Trophoblast cell (in vitro differentiated cells and primary cell): ENCODE measurements at regions not wholly inside any gene's neighbourhood (a gene's known extent, or its start where the extent isn't known, plus 50 kb on each side); places are given as distances from the start of the nearest gene placed in this dataset.
A peak's percentile ranks its signal among the peaks of the same experiment; 100 is the strongest.

ENCODE experiments used
- DNase-seq, 2 donors: peaks; one replicate each; pipeline ENCODE4 v3.0.0-alpha.2; 2016
- H2AFZ ChIP-seq: 2 replicates; pipeline ENCODE4 v1.6.1; 2013; ENCODE audit warnings: low read length, moderate library complexity, mild to moderate bottlenecking; ENCODE audit not compliant: insufficient read depth, poor library complexity
- H2AK5ac ChIP-seq: 2 replicates; pipeline ENCODE4 v1.6.1; 2013; ENCODE audit warnings: mild to moderate bottlenecking, low read length
- H2BK120ac ChIP-seq: 2 replicates; pipeline ENCODE4 v1.6.1; 2013; ENCODE audit warnings: low read length, mild to moderate bottlenecking, moderate library complexity; ENCODE audit not compliant: insufficient read depth, poor library complexity
- H2BK12ac ChIP-seq: 2 replicates; pipeline ENCODE4 v1.6.1; 2013; ENCODE audit warnings: mild to moderate bottlenecking, low read length, moderate library complexity
- H2BK5ac ChIP-seq: 2 replicates; pipeline ENCODE4 v1.6.1; 2013; ENCODE audit warnings: low read length, low read depth, moderate library complexity, mild to moderate bottlenecking; ENCODE audit not compliant: poor library complexity
- H3K14ac ChIP-seq: 2 replicates; pipeline ENCODE4 v1.6.1; 2013; ENCODE audit warnings: mild to moderate bottlenecking, low read length
- H3K18ac ChIP-seq: 2 replicates; pipeline ENCODE4 v1.6.1; 2013; ENCODE audit warnings: mild to moderate bottlenecking, low read length
- H3K23ac ChIP-seq: 2 replicates; pipeline ENCODE4 v1.6.1; 2013; ENCODE audit warnings: low read length
- H3K27ac ChIP-seq: 2 replicates; pipeline ENCODE4 v1.5.1; 2013; ENCODE audit warnings: low read depth, mild to moderate bottlenecking, inconsistent platforms, low read length, moderate library complexity
- H3K27me3 ChIP-seq: 2 replicates; pipeline ENCODE4 v1.6.1; 2013; ENCODE audit warnings: inconsistent platforms, mild to moderate bottlenecking, low read length, moderate library complexity; ENCODE audit not compliant: insufficient read depth
- H3K36me3 ChIP-seq, 2 experiments: 1 replicate in 1 of 2; 2 replicates in 1 of 2; pipeline ENCODE4 v1.6.1; 2013; ENCODE audit warnings: low read length in 2 of 2, mild to moderate bottlenecking in 2 of 2, moderate library complexity in 1 of 2; ENCODE audit not compliant: insufficient read depth in 2 of 2, control insufficient read depth in 1 of 2
- H3K4ac ChIP-seq: 2 replicates; pipeline ENCODE4 v1.6.1; 2013; ENCODE audit warnings: low read depth, mild to moderate bottlenecking, low read length, moderate library complexity
- H3K4me1 ChIP-seq, 2 experiments: 1 replicate in 1 of 2; 2 replicates in 1 of 2; pipeline ENCODE4 v1.6.1; 2013; ENCODE audit warnings: low read length in 2 of 2, mild to moderate bottlenecking in 2 of 2, moderate library complexity in 1 of 2; ENCODE audit not compliant: insufficient read depth in 2 of 2, control insufficient read depth in 1 of 2
- H3K4me2 ChIP-seq: 2 replicates; pipeline ENCODE4 v1.6.1; 2013; ENCODE audit warnings: inconsistent platforms, mild to moderate bottlenecking, low read length, moderate library complexity
- H3K4me3 ChIP-seq: 2 replicates; pipeline ENCODE4 v1.5.1; 2013; ENCODE audit warnings: mild to moderate bottlenecking, low read depth, low read length, inconsistent platforms
- H3K79me1 ChIP-seq: one replicate; pipeline ENCODE4 v1.6.1; 2013; ENCODE audit warnings: low read length
- H3K79me2 ChIP-seq: 2 replicates; pipeline ENCODE4 v1.6.1; 2013; ENCODE audit warnings: low read length, mild to moderate bottlenecking; ENCODE audit not compliant: control insufficient read depth, insufficient read depth, poor library complexity
- H3K9ac ChIP-seq: 2 replicates; pipeline ENCODE4 v1.6.1; 2013; ENCODE audit warnings: mild to moderate bottlenecking, low read length
- H3K9me3 ChIP-seq: 2 replicates; pipeline ENCODE4 v1.6.1; 2013; ENCODE audit warnings: low read depth, mild to moderate bottlenecking, control low read depth, inconsistent platforms, low read length; ENCODE audit not compliant: insufficient read depth
- H4K12ac ChIP-seq: 2 replicates; pipeline ENCODE4 v1.6.1; 2013; ENCODE audit warnings: low read depth, mild to moderate bottlenecking, low read length, moderate library complexity
- H4K8ac ChIP-seq: 2 replicates; pipeline ENCODE4 v1.6.1; 2013; ENCODE audit warnings: low read depth, mild to moderate bottlenecking, low read length, moderate library complexity
- H4K91ac ChIP-seq: one replicate; pipeline ENCODE4 v1.6.1; 2013; ENCODE audit warnings: low read depth, mild to moderate bottlenecking, low read length, moderate library complexity
- WGBS: extraction: QIAGEN DNeasy Blood & Tissue Kit; methylation state at CpG from one replicate; pipeline ENCODE4 v1.1.7; 2013; ENCODE audit warnings: missing lambda C conversion rate; ENCODE audit not compliant: insufficient read length, insufficient coverage; ENCODE audit errors: extremely low coverage; 5-methylcytosine and 5-hydroxymethylcytosine counted together

GRCh38 chr16:61295311-61295710 lies 740.9 kb downstream of the CDH8 start:
- no peak overlapping the region for H3K4me2 ChIP-seq
- H4K12ac ChIP-seq: no peak overlapping the region
- H3K4me1 ChIP-seq: peaks cover 3% of the 10 kb centered on the region in 2 experiments
- no peak overlapping the region for H2BK12ac ChIP-seq
- H4K8ac ChIP-seq: no peak overlapping the region
- no peaks in the 10 kb centered on the region for H3K79me2 ChIP-seq
- H2BK5ac ChIP-seq: no peak overlapping the region
- no peak overlapping the region for H3K18ac ChIP-seq
- no peak overlapping the region for H4K91ac ChIP-seq
- no peaks in the 10 kb centered on the region for H3K27me3 ChIP-seq
- no peak overlapping the region for H3K9ac ChIP-seq
- DNase-seq: peak; percentile 2 to 31
- no peak overlapping the region for H3K23ac ChIP-seq
- no peaks in the 10 kb centered on the region for H3K79me1 ChIP-seq
- no peaks in the 10 kb centered on the region for H3K9me3 ChIP-seq
- H3K4ac ChIP-seq: no peak overlapping the region
- H3K27ac ChIP-seq: no peak overlapping the region
- H2BK120ac ChIP-seq: no peak overlapping the region
- H2AK5ac ChIP-seq: no peak overlapping the region
- no peak overlapping the region for H3K14ac ChIP-seq
- H3K4me3 ChIP-seq: no peak overlapping the region
- no peak overlapping the region for H2AFZ ChIP-seq
- no peaks in the 10 kb centered on the region for H3K36me3 ChIP-seq

- no peak overlapping the region for H2BK120ac ChIP-seq
These were observed 747.1 kb downstream of the CDH8 start for GRCh38 chr16:61289141-61289540.

GRCh38 chr16:61277849-61278248 lies 758.4 kb downstream of the CDH8 start:
- Histone ChIP-seq H3K79me1 (no peaks in the 10 kb centered on the region), H3K4me1 (no peaks in the 10 kb centered on the region), H3K27ac (no peak overlapping the region), H4K91ac (no peak overlapping the region), H4K8ac (no peak overlapping the region), H3K79me2 (no peaks in the 10 kb centered on the region), H3K9ac (no peak overlapping the region), H3K18ac (no peak overlapping the region), H2AFZ (no peak overlapping the region), H2BK5ac (no peak overlapping the region), H3K9me3 (peaks cover 2% of the 10 kb centered on the region), H4K12ac (no peak overlapping the region), H3K4me3 (no peak overlapping the region), H3K14ac (no peak overlapping the region), H3K27me3 (no peaks in the 10 kb centered on the region), H3K23ac (no peak overlapping the region), H2BK120ac (no peak overlapping the region), H2BK12ac (no peak overlapping the region), H3K4ac (no peak overlapping the region), H3K4me2 (no peak overlapping the region), H3K36me3 (no peaks in the 10 kb centered on the region), H2AK5ac (no peak overlapping the region)
- no peak for DNase-seq
- WGBS: no CpG with 5 or more reads among the region's 2 CpGs

More at GRCh38 chr16:61289141-61289540, 747.1 kb downstream of the CDH8 start:
- no peaks in the 10 kb centered on the region for H3K27me3 ChIP-seq
- no peak overlapping the region for H3K9ac ChIP-seq
- H3K18ac ChIP-seq: no peak overlapping the region
- H3K27ac ChIP-seq: no peak overlapping the region
- no peaks in the 10 kb centered on the region for H3K36me3 ChIP-seq
- H3K79me2 ChIP-seq: no peaks in the 10 kb centered on the region
- no peak overlapping the region for H2BK12ac ChIP-seq
- H4K12ac ChIP-seq: no peak overlapping the region
- H4K91ac ChIP-seq: no peak overlapping the region
- H3K4ac ChIP-seq: no peak overlapping the region
- H3K4me3 ChIP-seq: no peak overlapping the region
- H4K8ac ChIP-seq: no peak overlapping the region
- no peak overlapping the region for H3K14ac ChIP-seq
- H3K4me1 ChIP-seq: no peaks in the 10 kb centered on the region
- no peaks in the 10 kb centered on the region for H3K79me1 ChIP-seq
- H2BK5ac ChIP-seq: no peak overlapping the region
- H2AK5ac ChIP-seq: no peak overlapping the region
- no peak overlapping the region for H3K23ac ChIP-seq
- H3K4me2 ChIP-seq: no peak overlapping the region
- no peak for DNase-seq
- no peaks in the 10 kb centered on the region for H3K9me3 ChIP-seq
- WGBS: no CpG with 5 or more reads among the region's 2 CpGs
- no peak overlapping the region for H2AFZ ChIP-seq

GRCh38 chr16:61274211-61274610 lies 762.0 kb downstream of the CDH8 start:
- H3K4me1 ChIP-seq: no peaks in the 10 kb centered on the region
- no peak overlapping the region for H2BK12ac ChIP-seq
- no peak overlapping the region for H4K91ac ChIP-seq
- H2AK5ac ChIP-seq: no peak overlapping the region
- no peak overlapping the region for H3K18ac ChIP-seq
- H3K4me3 ChIP-seq: no peak overlapping the region
- H2BK120ac ChIP-seq: no peak overlapping the region
- no peak overlapping the region for H2BK5ac ChIP-seq
- H3K23ac ChIP-seq: no peak overlapping the region
- H3K9ac ChIP-seq: no peak overlapping the region
- no peak overlapping the region for H3K4ac ChIP-seq
- no peak overlapping the region for H3K27ac ChIP-seq
- no peak overlapping the region for H4K12ac ChIP-seq
- H3K79me1 ChIP-seq: no peaks in the 10 kb centered on the region
- H3K4me2 ChIP-seq: no peak overlapping the region
- no peak overlapping the region for H4K8ac ChIP-seq
- H3K79me2 ChIP-seq: no peaks in the 10 kb centered on the region
- H3K27me3 ChIP-seq: no peaks in the 10 kb centered on the region
- H2AFZ ChIP-seq: no peak overlapping the region
- no peak for DNase-seq
- H3K9me3 ChIP-seq: peaks cover 2% of the 10 kb centered on the region
- no peaks in the 10 kb centered on the region for H3K36me3 ChIP-seq
- no peak overlapping the region for H3K14ac ChIP-seq
- WGBS: no CpG with 5 or more reads among the region's 5 CpGs

- Histone ChIP-seq H3K23ac (no peak overlapping the region), H3K4me1 (no peaks in the 10 kb centered on the region), H3K4ac (no peak overlapping the region), H3K36me3 (no peaks in the 10 kb centered on the region), H4K8ac (no peak overlapping the region), H2BK12ac (no peak overlapping the region), H3K4me3 (no peak overlapping the region), H3K27me3 (no peaks in the 10 kb centered on the region), H3K9ac (no peak overlapping the region), H2AK5ac (no peak overlapping the region), H4K12ac (no peak overlapping the region), H3K9me3 (peaks cover 2% of the 10 kb centered on the region), H3K4me2 (no peak overlapping the region), H4K91ac (no peak overlapping the region), H3K79me2 (no peaks in the 10 kb centered on the region), H3K27ac (no peak overlapping the region), H3K79me1 (no peaks in the 10 kb centered on the region), H3K14ac (no peak overlapping the region), H2BK120ac (no peak overlapping the region), H2BK5ac (no peak overlapping the region), H2AFZ (no peak overlapping the region), H3K18ac (no peak overlapping the region)
- DNase-seq: no peak
These were observed 765.5 kb downstream of the CDH8 start for GRCh38 chr16:61270726-61271125.
